ENCODE measurements at regions not wholly inside any gene's neighbourhood (a gene's known extent, or its start where the extent isn't known, plus 50 kb on each side); places are given as distances from the start of the nearest gene placed in this dataset.

DNA sequence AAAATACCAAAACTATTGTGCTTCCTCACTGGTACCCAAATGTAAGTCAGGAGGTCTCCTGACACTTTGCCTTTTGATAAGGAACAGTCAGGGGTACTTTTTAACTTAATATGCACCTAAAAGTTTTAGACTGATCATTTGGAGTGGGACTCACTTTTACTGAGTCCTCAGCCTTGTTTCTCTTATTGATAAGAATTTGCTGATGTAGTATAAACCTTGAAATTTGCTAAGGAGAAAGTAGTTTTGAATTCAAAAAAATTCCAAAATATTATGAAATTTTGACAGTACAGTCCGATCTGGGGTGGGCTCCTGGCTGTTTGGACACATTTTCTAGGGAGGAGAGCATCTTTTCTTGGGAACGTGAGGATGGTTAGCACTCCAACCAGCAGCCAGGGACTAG is 91.4 kb upstream of the GATB start:
- POLR2A ChIA-PET: no interaction called here
- H3K36me3 ChIP-seq (ENCODE audit: control insufficient read depth in 2 of 2, insufficient read depth in 1 of 2, low read length in 2 of 2): no peaks in the 10 kb centered on the region

More for the DNA sequence above, 91.4 kb upstream of the GATB start:
- H3K4me3 ChIP-seq (ENCODE audit: low read depth, low read length): no peak overlapping the region
- H3K4me1 ChIP-seq (ENCODE audit: control insufficient read depth, insufficient read depth, low read length): no peaks in the 10 kb centered on the region
- CTCF ChIA-PET: no interaction called here
- no peaks in the 10 kb centered on the region for H3K9me3 ChIP-seq (ENCODE audit: control insufficient read depth, insufficient read depth, low read depth, low read length)
- TF ChIP-seq ZNF148 (tag by site-specific recombination; IDR thresholded peaks at IDR 0.05; ENCODE audit: borderline replicate concordance) (no peak), ZNF157 (tag by site-specific recombination; IDR thresholded peaks at IDR 0.05) (no peak), ZNF362 (tag by site-specific recombination; IDR thresholded peaks at IDR 0.05) (no peak), ZNF112 (tag by site-specific recombination; IDR thresholded peaks at IDR 0.05) (no peak), ZNF16 (tag by site-specific recombination; IDR thresholded peaks at IDR 0.05; ENCODE audit: low read depth) (no peak), ZNF2 (tag by site-specific recombination; IDR thresholded peaks at IDR 0.05) (no peak), ZNF114 (tag by site-specific recombination; IDR thresholded peaks at IDR 0.05) (no peak), GLIS1 (tag by site-specific recombination; IDR thresholded peaks at IDR 0.05) (no peak), ZNF202 (tag by site-specific recombination; IDR thresholded peaks at IDR 0.05; ENCODE audit: borderline replicate concordance) (no peak), GLI4 (tag by site-specific recombination; IDR thresholded peaks at IDR 0.05) (no peak), HOXC10 (CRISPR knock-in tag; IDR thresholded peaks at IDR 0.05) (no peak), ZBTB20 (tag by site-specific recombination; IDR thresholded peaks at IDR 0.05) (no peak), RBAK (tag by site-specific recombination; IDR thresholded peaks at IDR 0.05) (no peak), OSR2 (tag by site-specific recombination; IDR thresholded peaks at IDR 0.05) (no peak), ZNF404 (tag by site-specific recombination; IDR thresholded peaks at IDR 0.05) (no peak), ZNF223 (tag by site-specific recombination; IDR thresholded peaks at IDR 0.05) (no peak)
- TF ChIP-seq, protein P1, sequence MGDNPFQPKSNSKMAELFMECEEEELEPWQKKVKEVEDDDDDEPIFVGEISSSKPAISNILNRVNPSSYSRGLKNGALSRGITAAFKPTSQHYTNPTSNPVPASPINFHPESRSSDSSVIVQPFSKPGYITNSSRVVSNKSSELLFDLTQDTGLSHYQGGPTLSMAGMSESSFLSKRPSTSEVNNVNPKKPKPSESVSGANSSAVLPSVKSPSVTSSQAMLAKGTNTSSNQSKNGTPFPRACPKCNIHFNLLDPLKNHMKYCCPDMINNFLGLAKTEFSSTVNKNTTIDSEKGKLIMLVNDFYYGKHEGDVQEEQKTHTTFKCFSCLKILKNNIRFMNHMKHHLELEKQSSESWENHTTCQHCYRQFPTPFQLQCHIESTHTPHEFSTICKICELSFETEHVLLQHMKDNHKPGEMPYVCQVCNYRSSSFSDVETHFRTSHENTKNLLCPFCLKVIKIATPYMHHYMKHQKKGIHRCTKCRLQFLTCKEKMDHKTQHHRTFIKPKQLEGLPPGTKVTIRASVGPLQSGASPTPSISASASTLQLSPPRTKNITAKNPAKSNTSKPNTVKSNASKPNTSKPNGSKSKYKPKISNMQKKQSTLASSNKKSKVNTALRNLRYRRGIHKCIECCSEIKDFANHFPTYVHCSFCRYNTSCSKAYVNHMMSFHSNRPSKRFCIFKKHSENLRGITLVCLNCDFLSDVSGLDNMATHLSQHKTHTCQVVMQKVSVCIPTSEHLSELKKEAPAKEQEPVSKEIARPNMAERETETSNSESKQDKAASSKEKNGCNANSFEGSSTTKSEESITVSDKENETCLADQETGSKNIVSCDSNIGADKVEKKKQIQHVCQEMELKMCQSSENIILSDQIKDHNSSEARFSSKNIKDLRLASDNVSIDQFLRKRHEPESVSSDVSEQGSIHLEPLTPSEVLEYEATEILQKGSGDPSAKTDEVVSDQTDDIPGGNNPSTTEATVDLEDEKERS (tag by site-specific recombination; IDR thresholded peaks at IDR 0.05): no peak
- TF ChIP-seq, protein P2, sequence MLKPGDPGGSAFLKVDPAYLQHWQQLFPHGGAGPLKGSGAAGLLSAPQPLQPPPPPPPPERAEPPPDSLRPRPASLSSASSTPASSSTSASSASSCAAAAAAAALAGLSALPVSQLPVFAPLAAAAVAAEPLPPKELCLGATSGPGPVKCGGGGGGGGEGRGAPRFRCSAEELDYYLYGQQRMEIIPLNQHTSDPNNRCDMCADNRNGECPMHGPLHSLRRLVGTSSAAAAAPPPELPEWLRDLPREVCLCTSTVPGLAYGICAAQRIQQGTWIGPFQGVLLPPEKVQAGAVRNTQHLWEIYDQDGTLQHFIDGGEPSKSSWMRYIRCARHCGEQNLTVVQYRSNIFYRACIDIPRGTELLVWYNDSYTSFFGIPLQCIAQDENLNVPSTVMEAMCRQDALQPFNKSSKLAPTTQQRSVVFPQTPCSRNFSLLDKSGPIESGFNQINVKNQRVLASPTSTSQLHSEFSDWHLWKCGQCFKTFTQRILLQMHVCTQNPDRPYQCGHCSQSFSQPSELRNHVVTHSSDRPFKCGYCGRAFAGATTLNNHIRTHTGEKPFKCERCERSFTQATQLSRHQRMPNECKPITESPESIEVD (tag by site-specific recombination; IDR thresholded peaks at IDR 0.05): no peak
- TF ChIP-seq, protein P3, sequence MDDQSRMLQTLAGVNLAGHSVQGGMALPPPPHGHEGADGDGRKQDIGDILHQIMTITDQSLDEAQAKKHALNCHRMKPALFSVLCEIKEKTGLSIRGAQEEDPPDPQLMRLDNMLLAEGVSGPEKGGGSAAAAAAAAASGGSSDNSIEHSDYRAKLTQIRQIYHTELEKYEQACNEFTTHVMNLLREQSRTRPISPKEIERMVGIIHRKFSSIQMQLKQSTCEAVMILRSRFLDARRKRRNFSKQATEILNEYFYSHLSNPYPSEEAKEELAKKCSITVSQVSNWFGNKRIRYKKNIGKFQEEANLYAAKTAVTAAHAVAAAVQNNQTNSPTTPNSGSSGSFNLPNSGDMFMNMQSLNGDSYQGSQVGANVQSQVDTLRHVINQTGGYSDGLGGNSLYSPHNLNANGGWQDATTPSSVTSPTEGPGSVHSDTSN (CRISPR knock-in tag; IDR thresholded peaks at IDR 0.05): no peak
- no peak overlapping the region for H3K27ac ChIP-seq (ENCODE audit: extremely low read depth, low read depth, low read length)
